DND-41 (cell line): ENCODE measurements at regions not wholly inside any gene's neighbourhood (a gene's known extent, or its start where the extent isn't known, plus 50 kb on each side); places are given as distances from the start of the nearest gene placed in this dataset.

Source experiments
- CTCF ChIP-seq: IDR thresholded peaks from 2 replicates; pipeline ENCODE4 v1.5.1; 2012; ENCODE audit warnings: borderline replicate concordance, low read length, moderate library complexity, mild to moderate bottlenecking; ENCODE audit not compliant: poor library complexity, severe bottlenecking; ENCODE audit errors: extremely low read depth
- EZH2 ChIP-seq: IDR thresholded peaks from 3 replicates; pipeline ENCODE4 v1.6.1; 2012; ENCODE audit warnings: borderline replicate concordance, low read depth, mild to moderate bottlenecking, moderate library complexity, low read length, inconsistent platforms; ENCODE audit not compliant: severe bottlenecking

GRCh38 chr9:26760675-26761074 is 131.9 kb downstream of the CAAP1 start:
- no peak for TF ChIP-seq CTCF
- no peak for TF ChIP-seq EZH2
